ENCODE measurements at regions not wholly inside any gene's neighbourhood (a gene's known extent, or its start where the extent isn't known, plus 50 kb on each side); places are given as distances from the start of the nearest gene placed in this dataset.

- no peaks in the 10 kb centered on the region for H3K36me3 ChIP-seq (ENCODE audit: control insufficient read depth in 2 of 2, insufficient read depth in 1 of 2, low read length in 2 of 2)
- no peaks in the 10 kb centered on the region for H3K9me3 ChIP-seq (ENCODE audit: control insufficient read depth, insufficient read depth, low read depth, low read length)
- no peak overlapping the region for H3K4me3 ChIP-seq (ENCODE audit: low read depth, low read length)
- POLR2A ChIA-PET = no interaction called here
- no peak for TF ChIP-seq ZNF660 (tag by site-specific recombination; IDR thresholded peaks at IDR 0.05)
- TF ChIP-seq OSR2 (tag by site-specific recombination; IDR thresholded peaks at IDR 0.05) = no peak
- no peak for TF ChIP-seq ZNF223 (tag by site-specific recombination; IDR thresholded peaks at IDR 0.05)
- no peak for TF ChIP-seq ZNF155 (tag by site-specific recombination; IDR thresholded peaks at IDR 0.05)
- no peak for TF ChIP-seq YY2 (tag by site-specific recombination; IDR thresholded peaks at IDR 0.05)
- no peak for TF ChIP-seq ZNF548 (tag by site-specific recombination; IDR thresholded peaks at IDR 0.05)
- no peak for TF ChIP-seq ZNF707 (tag by site-specific recombination; IDR thresholded peaks at IDR 0.05)
- TF ChIP-seq ZNF792 (tag by site-specific recombination; IDR thresholded peaks at IDR 0.05) = no peak
- TF ChIP-seq ZNF302 (tag by site-specific recombination; IDR thresholded peaks at IDR 0.05; ENCODE audit: low read depth) = no peak
- no peak for TF ChIP-seq ZNF768 (tag by site-specific recombination; IDR thresholded peaks at IDR 0.05)
- no peak for TF ChIP-seq KLF8 (tag by site-specific recombination; IDR thresholded peaks at IDR 0.05)
- TF ChIP-seq ZNF248 (tag by site-specific recombination; IDR thresholded peaks at IDR 0.05) = no peak
- TF ChIP-seq ZBTB8A (tag by site-specific recombination; IDR thresholded peaks at IDR 0.05) = no peak
- no peak for TF ChIP-seq ZNF202 (tag by site-specific recombination; IDR thresholded peaks at IDR 0.05; ENCODE audit: borderline replicate concordance)
- TF ChIP-seq, protein P1, sequence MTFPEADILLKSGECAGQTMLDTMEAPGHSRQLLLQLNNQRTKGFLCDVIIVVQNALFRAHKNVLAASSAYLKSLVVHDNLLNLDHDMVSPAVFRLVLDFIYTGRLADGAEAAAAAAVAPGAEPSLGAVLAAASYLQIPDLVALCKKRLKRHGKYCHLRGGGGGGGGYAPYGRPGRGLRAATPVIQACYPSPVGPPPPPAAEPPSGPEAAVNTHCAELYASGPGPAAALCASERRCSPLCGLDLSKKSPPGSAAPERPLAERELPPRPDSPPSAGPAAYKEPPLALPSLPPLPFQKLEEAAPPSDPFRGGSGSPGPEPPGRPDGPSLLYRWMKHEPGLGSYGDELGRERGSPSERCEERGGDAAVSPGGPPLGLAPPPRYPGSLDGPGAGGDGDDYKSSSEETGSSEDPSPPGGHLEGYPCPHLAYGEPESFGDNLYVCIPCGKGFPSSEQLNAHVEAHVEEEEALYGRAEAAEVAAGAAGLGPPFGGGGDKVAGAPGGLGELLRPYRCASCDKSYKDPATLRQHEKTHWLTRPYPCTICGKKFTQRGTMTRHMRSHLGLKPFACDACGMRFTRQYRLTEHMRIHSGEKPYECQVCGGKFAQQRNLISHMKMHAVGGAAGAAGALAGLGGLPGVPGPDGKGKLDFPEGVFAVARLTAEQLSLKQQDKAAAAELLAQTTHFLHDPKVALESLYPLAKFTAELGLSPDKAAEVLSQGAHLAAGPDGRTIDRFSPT (tag by site-specific recombination; IDR thresholded peaks at IDR 0.05) = no peak
- TF ChIP-seq ZBTB17 (tag by site-specific recombination; IDR thresholded peaks at IDR 0.05) = no peak
- no peak for TF ChIP-seq ZNF157 (tag by site-specific recombination; IDR thresholded peaks at IDR 0.05)
- no peak for TF ChIP-seq ZNF394 (tag by site-specific recombination; IDR thresholded peaks at IDR 0.05; ENCODE audit: borderline replicate concordance)
- TF ChIP-seq GLIS2 (tag by site-specific recombination; IDR thresholded peaks at IDR 0.05) = no peak
- H3K27ac ChIP-seq (ENCODE audit: extremely low read depth, low read depth, low read length) = no peak overlapping the region
- CTCF ChIA-PET = no interaction called here
- H3K4me1 ChIP-seq (ENCODE audit: control insufficient read depth, insufficient read depth, low read length) = no peaks in the 10 kb centered on the region
Observed at GRCh38 chr7:114789871-114790311, 132.0 kb upstream of the MDFIC start.

- Histone ChIP-seq H3K9me3 (ENCODE audit: control insufficient read depth, insufficient read depth, low read depth, low read length) (no peaks in the 10 kb centered on the region), H3K36me3 (ENCODE audit: control insufficient read depth in 2 of 2, insufficient read depth in 1 of 2, low read length in 2 of 2) (no peaks in the 10 kb centered on the region), H3K4me3 (ENCODE audit: low read depth, low read length) (no peak overlapping the region), H3K4me1 (ENCODE audit: control insufficient read depth, insufficient read depth, low read length) (no peaks in the 10 kb centered on the region), H3K27ac (ENCODE audit: extremely low read depth, low read depth, low read length) (no peak overlapping the region)
- CTCF ChIA-PET = no interaction called here
- TF ChIP-seq ZNF76 (tag by site-specific recombination; IDR thresholded peaks at IDR 0.05; ENCODE audit: borderline replicate concordance, low read depth) (no peak), ZNF473 (tag by site-specific recombination; IDR thresholded peaks at IDR 0.05) (no peak), OSR2 (tag by site-specific recombination; IDR thresholded peaks at IDR 0.05) (no peak), ZFP3 (tag by site-specific recombination; IDR thresholded peaks at IDR 0.05; ENCODE audit: low read depth) (no peak), ZNF777 (tag by site-specific recombination; IDR thresholded peaks at IDR 0.05; ENCODE audit: borderline replicate concordance) (no peak), ZBTB8A (tag by site-specific recombination; IDR thresholded peaks at IDR 0.05) (no peak), KLF9 (tag by site-specific recombination; IDR thresholded peaks at IDR 0.05; ENCODE audit: low read depth) (no peak), ZNF335 (tag by site-specific recombination; conservative IDR thresholded peaks at IDR 0.05) (no peak), YY2 (tag by site-specific recombination; IDR thresholded peaks at IDR 0.05) (no peak)
- POLR2A ChIA-PET = no interaction called here
Observed at GRCh38 chr7:114790521-114790920, 131.4 kb upstream of the MDFIC start.

Data from HEK293 (cell line).